Thyroid gland (tissue), 4 donors: ENCODE measurements at regions not wholly inside any gene's neighbourhood (a gene's known extent, or its start where the extent isn't known, plus 50 kb on each side); places are given as distances from the start of the nearest gene placed in this dataset.
"Not testable (repeated sequence)": the region's sequence is repeated elsewhere in the genome, so short reads cannot be mapped to it uniquely, and the experiment has no call there.

Experiments
- POLR2A ChIP-seq, 2 donors: fragments of 450-650 bp; IDR thresholded peaks; one replicate each; pipeline ENCODE4 v1.6.1; 2017; ENCODE audit warnings: antibody characterized with exemption in 2 of 2, mild to moderate bottlenecking in 2 of 2, moderate library complexity in 1 of 2
- TF ChIP-seq, protein P1 (sequence below), 6 experiments: fragments of 200-600 bp in 3 of 6; fragments of 450-650 bp in 3 of 6; sonication (generic) in 3 of 6; IDR thresholded peaks; one replicate each; pipeline ENCODE4 v1.5.1; 2016 to 2019; ENCODE audit warnings: antibody characterized with exemption in 6 of 6, mild to moderate bottlenecking in 2 of 6, inconsistent platforms in 1 of 6, moderate library complexity in 1 of 6

- TF ChIP-seq, protein P1, sequence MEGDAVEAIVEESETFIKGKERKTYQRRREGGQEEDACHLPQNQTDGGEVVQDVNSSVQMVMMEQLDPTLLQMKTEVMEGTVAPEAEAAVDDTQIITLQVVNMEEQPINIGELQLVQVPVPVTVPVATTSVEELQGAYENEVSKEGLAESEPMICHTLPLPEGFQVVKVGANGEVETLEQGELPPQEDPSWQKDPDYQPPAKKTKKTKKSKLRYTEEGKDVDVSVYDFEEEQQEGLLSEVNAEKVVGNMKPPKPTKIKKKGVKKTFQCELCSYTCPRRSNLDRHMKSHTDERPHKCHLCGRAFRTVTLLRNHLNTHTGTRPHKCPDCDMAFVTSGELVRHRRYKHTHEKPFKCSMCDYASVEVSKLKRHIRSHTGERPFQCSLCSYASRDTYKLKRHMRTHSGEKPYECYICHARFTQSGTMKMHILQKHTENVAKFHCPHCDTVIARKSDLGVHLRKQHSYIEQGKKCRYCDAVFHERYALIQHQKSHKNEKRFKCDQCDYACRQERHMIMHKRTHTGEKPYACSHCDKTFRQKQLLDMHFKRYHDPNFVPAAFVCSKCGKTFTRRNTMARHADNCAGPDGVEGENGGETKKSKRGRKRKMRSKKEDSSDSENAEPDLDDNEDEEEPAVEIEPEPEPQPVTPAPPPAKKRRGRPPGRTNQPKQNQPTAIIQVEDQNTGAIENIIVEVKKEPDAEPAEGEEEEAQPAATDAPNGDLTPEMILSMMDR (IDR thresholded peaks at IDR 0.05): not testable (repeated sequence)
- not testable (repeated sequence) for TF ChIP-seq POLR2A (IDR thresholded peaks at IDR 0.05)
Measured at GRCh38 chrX:128606817-128607216, 554.6 kb upstream of the ACTRT1 start.
